Cardiac muscle cell (in vitro differentiated cells and primary cell): ENCODE measurements at regions not wholly inside any gene's neighbourhood (a gene's known extent, or its start where the extent isn't known, plus 50 kb on each side); places are given as distances from the start of the nearest gene placed in this dataset.

ENCODE experiments used
- DNase-seq, 2 donors: peaks; one replicate each; pipeline versions ENCODE4 v3.0.0 to v3.0.0-alpha.2; 2010 to 2017; ENCODE audit warnings: low read depth in 1 of 2, low spot score in 1 of 2
- H3K27ac ChIP-seq: fragments of 200-600 bp; sonication (generic); 2 replicates; pipeline ENCODE4 v1.5.1; 2016
- H3K27me3 ChIP-seq: fragments of 200-600 bp; sonication (generic); 2 replicates; pipeline ENCODE4 v1.6.0; 2016; ENCODE audit warnings: control low read depth
- H3K36me3 ChIP-seq: fragments of 200-600 bp; sonication (generic); 2 replicates; pipeline ENCODE4 v1.5.1; 2016; ENCODE audit warnings: control low read depth
- H3K4me1 ChIP-seq: fragments of 200-600 bp; sonication (generic); 2 replicates; pipeline ENCODE4 v1.8.1; 2017; ENCODE audit warnings: low read depth, mild to moderate bottlenecking, mixed run types
- H3K4me3 ChIP-seq: fragments of 200-600 bp; sonication (generic); 2 replicates; pipeline ENCODE4 v1.5.1; 2016; ENCODE audit warnings: mild to moderate bottlenecking
- H3K9me3 ChIP-seq: fragments of 200-600 bp; sonication (generic); 2 replicates; pipeline ENCODE4 v1.5.1; 2017; ENCODE audit warnings: low read depth, mild to moderate bottlenecking, control low read depth
- TF ChIP-seq, protein P1 (sequence below): IDR thresholded peaks from 2 replicates; pipeline ENCODE4 v1.5.1; 2012; ENCODE audit warnings: low read depth, mild to moderate bottlenecking, low read length

DNA sequence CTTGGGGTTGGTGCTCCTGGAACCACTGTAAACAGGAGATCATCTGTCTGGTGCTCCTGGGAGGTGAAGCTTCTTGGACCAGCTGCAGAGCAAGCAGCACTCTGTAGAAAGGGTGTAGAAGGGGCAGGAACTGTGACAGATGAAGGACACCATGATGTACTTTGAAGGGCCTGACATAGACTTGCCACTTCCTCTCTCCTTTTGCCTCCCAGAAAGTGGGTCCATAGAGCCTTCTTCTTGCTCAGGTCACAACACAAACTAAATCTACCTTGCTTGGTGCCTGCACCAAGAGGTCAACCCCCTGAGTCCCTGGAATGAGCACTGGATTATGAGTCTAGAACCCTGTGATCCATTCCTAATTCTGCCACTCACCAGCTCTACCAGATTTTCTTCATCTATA lies 176.1 kb upstream of the HES1 start:
- DNase-seq = no peak
- Histone ChIP-seq H3K9me3 (no peaks in the 10 kb centered on the region), H3K4me3 (no peak overlapping the region), H3K4me1 (no peaks in the 10 kb centered on the region), H3K27me3 (no peaks in the 10 kb centered on the region), H3K27ac (no peak overlapping the region), H3K36me3 (no peaks in the 10 kb centered on the region)
- TF ChIP-seq, protein P1, sequence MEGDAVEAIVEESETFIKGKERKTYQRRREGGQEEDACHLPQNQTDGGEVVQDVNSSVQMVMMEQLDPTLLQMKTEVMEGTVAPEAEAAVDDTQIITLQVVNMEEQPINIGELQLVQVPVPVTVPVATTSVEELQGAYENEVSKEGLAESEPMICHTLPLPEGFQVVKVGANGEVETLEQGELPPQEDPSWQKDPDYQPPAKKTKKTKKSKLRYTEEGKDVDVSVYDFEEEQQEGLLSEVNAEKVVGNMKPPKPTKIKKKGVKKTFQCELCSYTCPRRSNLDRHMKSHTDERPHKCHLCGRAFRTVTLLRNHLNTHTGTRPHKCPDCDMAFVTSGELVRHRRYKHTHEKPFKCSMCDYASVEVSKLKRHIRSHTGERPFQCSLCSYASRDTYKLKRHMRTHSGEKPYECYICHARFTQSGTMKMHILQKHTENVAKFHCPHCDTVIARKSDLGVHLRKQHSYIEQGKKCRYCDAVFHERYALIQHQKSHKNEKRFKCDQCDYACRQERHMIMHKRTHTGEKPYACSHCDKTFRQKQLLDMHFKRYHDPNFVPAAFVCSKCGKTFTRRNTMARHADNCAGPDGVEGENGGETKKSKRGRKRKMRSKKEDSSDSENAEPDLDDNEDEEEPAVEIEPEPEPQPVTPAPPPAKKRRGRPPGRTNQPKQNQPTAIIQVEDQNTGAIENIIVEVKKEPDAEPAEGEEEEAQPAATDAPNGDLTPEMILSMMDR = no peak

DNA sequence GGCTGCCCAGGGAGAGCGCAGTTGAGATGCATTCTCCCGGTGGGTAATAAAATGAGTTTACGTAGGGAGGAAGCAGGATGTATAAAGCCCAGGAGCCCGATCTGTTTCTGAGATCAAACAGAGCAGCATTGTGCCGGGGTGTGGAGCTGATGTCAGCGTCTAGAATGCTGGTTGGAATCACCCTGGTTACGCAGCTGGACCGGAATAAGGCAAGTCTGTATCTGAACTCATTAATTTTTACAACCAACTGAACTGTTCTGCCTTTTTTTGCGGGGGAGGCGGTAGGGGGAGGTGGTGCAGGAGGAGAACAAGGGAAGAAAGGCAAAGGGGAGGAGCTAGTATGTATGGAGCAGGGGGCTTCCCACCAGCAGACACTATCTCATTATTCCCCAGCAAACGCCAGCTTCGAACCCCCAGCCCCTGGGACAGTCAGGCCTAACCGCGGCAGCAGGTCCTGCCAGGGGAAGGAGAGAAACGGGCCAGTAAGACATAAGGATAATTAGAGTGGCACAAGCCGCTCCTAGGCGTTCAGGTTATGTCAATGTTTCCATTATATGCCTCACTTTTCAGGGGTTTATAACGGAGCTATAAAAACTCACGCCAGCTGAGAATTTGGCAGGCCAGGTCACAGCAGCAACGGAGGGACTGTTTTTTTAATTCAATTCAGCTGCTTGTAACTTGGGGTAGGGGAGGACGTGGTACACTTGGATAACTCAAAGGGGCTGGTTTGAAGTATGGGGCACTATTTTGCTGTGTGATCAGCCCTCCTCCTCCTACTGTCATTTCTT lies 175.3 kb upstream of the HES1 start:
- H3K4me3 ChIP-seq = no peak overlapping the region
- H3K4me1 ChIP-seq = no peaks in the 10 kb centered on the region
- TF ChIP-seq, protein P1 = no peak
- no peak overlapping the region for H3K27ac ChIP-seq
- DNase-seq = peak in 1 of 2 donors; percentile 50
- no peaks in the 10 kb centered on the region for H3K36me3 ChIP-seq
- no peaks in the 10 kb centered on the region for H3K9me3 ChIP-seq
- no peaks in the 10 kb centered on the region for H3K27me3 ChIP-seq

DNA sequence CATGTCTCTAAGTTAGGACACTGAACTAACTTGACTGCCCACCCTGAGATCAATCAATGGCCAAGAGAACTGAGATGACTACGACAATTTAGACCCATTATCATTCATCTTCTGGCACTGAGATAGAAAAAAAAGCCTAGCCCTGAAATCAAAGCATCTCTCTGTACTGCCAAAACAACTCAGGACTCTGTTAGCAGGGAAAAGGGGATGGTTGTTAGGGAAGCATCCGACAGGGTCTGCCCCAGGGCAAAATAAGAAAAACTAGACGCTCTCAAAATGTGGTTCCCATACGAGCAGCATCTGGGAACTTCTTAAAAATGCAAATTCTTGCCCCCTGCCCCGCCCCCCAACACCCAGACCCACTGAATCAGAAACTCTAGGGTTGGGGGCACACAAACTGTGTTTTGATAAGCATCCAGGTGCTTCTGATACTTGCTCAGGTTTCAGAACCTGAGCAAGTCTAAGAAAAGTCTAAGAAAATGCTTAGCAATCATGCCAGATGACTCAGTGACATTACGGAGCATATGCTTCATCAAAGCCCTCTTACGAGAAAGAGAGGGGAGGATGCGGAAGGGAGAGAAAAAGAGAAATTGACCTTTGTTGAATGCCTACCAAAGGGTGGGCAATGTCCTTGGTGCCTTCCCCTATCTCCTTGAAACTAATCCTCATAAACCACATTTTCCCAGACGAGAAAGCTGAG lies 172.8 kb upstream of the HES1 start:
- H3K36me3 ChIP-seq = no peaks in the 10 kb centered on the region
- TF ChIP-seq, protein P1 = no peak
- H3K9me3 ChIP-seq = no peaks in the 10 kb centered on the region
- H3K27me3 ChIP-seq = no peaks in the 10 kb centered on the region
- H3K27ac ChIP-seq = no peak overlapping the region
- no peaks in the 10 kb centered on the region for H3K4me1 ChIP-seq
- DNase-seq = no peak
- H3K4me3 ChIP-seq = no peak overlapping the region

DNA sequence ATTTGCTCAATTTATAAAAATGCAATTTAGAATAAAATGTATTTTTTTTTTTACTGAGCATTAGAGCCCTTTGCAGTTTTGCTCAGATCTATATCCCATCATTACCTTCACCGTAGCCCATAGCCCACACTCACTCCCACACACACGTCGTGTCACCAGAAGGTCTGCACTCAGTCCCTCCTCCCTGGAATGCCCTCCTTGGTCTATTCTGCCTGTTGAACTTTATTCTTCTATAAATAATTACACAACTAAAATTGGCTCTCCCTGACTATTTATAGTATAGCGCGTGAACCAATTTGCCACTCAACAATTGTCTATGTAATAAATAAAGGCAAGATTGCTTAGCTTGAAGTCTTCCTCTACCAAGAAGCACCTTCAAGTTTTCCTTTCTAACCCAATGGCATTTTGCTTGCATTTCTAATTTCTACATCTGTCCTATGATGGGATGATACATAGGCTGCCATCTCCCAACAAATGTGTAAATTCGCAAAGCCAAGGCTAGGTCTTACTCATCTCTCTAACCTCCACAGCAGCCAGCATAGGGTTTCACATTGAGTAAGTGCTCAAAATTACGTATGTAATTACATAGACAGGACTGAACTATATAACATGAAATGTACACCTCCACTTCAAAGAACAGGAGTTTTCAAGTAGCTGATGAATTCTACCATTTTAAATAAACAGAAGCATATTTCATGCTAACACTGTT lies 172.0 kb upstream of the HES1 start:
- H3K27me3 ChIP-seq = no peaks in the 10 kb centered on the region
- H3K27ac ChIP-seq = no peak overlapping the region

DNA sequence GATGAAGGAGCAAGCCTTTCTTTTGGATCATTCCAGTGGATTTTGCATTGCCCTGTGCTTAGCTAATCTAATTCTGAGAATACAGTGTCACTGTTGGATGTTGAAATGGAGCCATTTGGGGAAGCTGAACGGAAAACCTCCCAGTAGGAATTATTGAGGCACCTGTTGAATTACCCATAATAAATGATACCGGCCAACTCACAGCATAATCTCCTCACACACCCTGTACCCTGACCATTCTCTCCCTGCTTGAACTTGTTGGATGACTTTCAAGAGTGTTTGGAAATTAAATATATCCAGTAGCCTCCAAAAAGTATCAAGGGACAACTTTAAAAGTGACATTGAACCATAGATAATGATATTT lies 171.4 kb upstream of the HES1 start:
- H3K9me3 ChIP-seq = no peaks in the 10 kb centered on the region
- no peaks in the 10 kb centered on the region for H3K36me3 ChIP-seq
- H3K27me3 ChIP-seq = no peaks in the 10 kb centered on the region
- TF ChIP-seq, protein P1 = no peak
- no peaks in the 10 kb centered on the region for H3K4me1 ChIP-seq
- H3K27ac ChIP-seq = no peak overlapping the region
- H3K4me3 ChIP-seq = no peak overlapping the region
- no peak for DNase-seq

More for the DNA sequence above, 172.0 kb upstream of the HES1 start:
- TF ChIP-seq, protein P1 = no peak
- Histone ChIP-seq H3K36me3 (no peaks in the 10 kb centered on the region), H3K4me3 (no peak overlapping the region), H3K4me1 (no peaks in the 10 kb centered on the region), H3K9me3 (no peaks in the 10 kb centered on the region)
- DNase-seq = no peak
